ENCODE measurements at regions not wholly inside any gene's neighbourhood (a gene's known extent, or its start where the extent isn't known, plus 50 kb on each side); places are given as distances from the start of the nearest gene placed in this dataset.

- no peak for DNase-seq
Measured at GRCh38 chr10:128693493-128694131, 567.4 kb upstream of the MKI67 start.

GRCh38 chr10:128694168-128694850 lies 568.1 kb upstream of the MKI67 start:
- DNase-seq = no peak

- DNase-seq = no peak
Measured at GRCh38 chr10:128694851-128695725, 568.9 kb upstream of the MKI67 start.

- DNase-seq = no peak
Measured at GRCh38 chr10:128695931-128696330, 569.7 kb upstream of the MKI67 start.

- no peak for DNase-seq
Measured at GRCh38 chr10:128697437-128697836, 571.2 kb upstream of the MKI67 start.

GRCh38 chr10:128701381-128701780 lies 575.2 kb upstream of the MKI67 start:
- no peak for DNase-seq

GRCh38 chr10:128701837-128702236 lies 575.6 kb upstream of the MKI67 start:
- no peak for DNase-seq

- DNase-seq = no peak
Measured at GRCh38 chr10:128704716-128705115, 578.5 kb upstream of the MKI67 start.

- no peak for DNase-seq
Measured at GRCh38 chr10:128708182-128708581, 582.0 kb upstream of the MKI67 start.

GRCh38 chr10:128709686-128710085 lies 583.5 kb upstream of the MKI67 start:
- DNase-seq = no peak

GRCh38 chr10:128710098-128710797 lies 584.0 kb upstream of the MKI67 start:
- DNase-seq = no peak

- DNase-seq = no peak
Measured at GRCh38 chr10:128710798-128711183, 584.6 kb upstream of the MKI67 start.

- DNase-seq = no peak
Measured at GRCh38 chr10:128711806-128712205, 585.6 kb upstream of the MKI67 start.

GRCh38 chr10:128712661-128713400 lies 586.6 kb upstream of the MKI67 start:
- DNase-seq = no peak

GRCh38 chr10:128713471-128713870 lies 587.2 kb upstream of the MKI67 start:
- DNase-seq = no peak

- no peak for DNase-seq
Measured at GRCh38 chr10:128713874-128714570, 587.8 kb upstream of the MKI67 start.

GRCh38 chr10:128714644-128715415 lies 588.6 kb upstream of the MKI67 start:
- DNase-seq = no peak

- DNase-seq = no peak
Measured at GRCh38 chr10:128716181-128716580, 590.0 kb upstream of the MKI67 start.

- DNase-seq = no peak
Measured at GRCh38 chr10:128721963-128722445, 595.8 kb upstream of the MKI67 start.

- no peak for DNase-seq
Measured at GRCh38 chr10:128722947-128723346, 596.7 kb upstream of the MKI67 start.

Data from NCI-H187 treated with DMSO at 0.1 percent for 48 hours (cell line).